AG09319 (cell line): ENCODE measurements at regions not wholly inside any gene's neighbourhood (a gene's known extent, or its start where the extent isn't known, plus 50 kb on each side); places are given as distances from the start of the nearest gene placed in this dataset.

ENCODE experiments used
- DNase-seq: peaks from one replicate; pipeline ENCODE4 v3.0.0-alpha.2; 2010; ENCODE audit warnings: low read depth; ENCODE audit errors: extremely low read depth
- CTCF ChIP-seq: IDR thresholded peaks from 2 replicates; pipeline ENCODE4 v1.5.1; 2011; ENCODE audit warnings: low read depth, mild to moderate bottlenecking, inconsistent platforms, low read length, moderate library complexity

DNA sequence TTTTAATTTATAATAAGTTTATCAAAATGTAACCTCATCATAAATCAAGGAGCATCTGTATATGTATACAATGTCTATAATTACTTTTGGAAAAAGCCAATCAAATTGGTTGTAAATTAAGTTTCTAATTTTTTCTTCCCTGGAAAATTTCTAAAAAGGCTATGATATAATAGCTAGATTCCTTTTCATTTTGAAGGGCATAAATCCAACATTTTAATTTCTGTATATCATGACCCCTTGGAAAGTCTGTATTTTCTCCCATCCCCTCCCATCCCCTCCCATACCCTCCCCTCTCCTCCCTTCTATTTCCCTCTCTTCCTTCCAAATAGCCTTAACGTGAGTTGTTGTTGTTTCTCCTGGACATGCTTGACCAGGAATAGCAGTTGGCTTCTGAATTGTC, 247.1 kb upstream of the FSTL5 start:
- TF ChIP-seq CTCF, result no peak
- DNase-seq, result no peak

- no peak for DNase-seq
- no peak for TF ChIP-seq CTCF
These were observed 245.2 kb upstream of the FSTL5 start for GRCh38 chr4:162409048-162409447.

DNA sequence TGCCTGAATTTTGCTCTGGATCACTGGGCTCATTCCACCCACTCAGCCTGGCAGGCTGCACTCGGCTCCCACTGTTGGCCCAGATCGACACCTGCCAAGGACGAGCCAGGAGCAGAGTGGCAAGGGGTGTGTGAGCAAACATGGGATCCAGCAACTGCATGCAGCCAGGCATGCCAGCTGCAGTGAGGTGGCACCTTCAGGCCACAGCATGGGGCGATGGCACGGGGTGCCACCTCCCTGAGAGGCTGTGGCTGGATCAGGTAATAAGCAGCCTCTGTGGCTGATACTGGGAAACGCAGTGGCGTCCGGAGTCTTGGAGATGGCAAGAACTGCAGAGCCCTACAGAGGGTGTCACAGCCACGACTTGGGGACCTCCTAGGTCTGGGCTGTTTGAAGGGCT, 244.5 kb upstream of the FSTL5 start:
- no peak for DNase-seq
- TF ChIP-seq CTCF, result no peak

DNA sequence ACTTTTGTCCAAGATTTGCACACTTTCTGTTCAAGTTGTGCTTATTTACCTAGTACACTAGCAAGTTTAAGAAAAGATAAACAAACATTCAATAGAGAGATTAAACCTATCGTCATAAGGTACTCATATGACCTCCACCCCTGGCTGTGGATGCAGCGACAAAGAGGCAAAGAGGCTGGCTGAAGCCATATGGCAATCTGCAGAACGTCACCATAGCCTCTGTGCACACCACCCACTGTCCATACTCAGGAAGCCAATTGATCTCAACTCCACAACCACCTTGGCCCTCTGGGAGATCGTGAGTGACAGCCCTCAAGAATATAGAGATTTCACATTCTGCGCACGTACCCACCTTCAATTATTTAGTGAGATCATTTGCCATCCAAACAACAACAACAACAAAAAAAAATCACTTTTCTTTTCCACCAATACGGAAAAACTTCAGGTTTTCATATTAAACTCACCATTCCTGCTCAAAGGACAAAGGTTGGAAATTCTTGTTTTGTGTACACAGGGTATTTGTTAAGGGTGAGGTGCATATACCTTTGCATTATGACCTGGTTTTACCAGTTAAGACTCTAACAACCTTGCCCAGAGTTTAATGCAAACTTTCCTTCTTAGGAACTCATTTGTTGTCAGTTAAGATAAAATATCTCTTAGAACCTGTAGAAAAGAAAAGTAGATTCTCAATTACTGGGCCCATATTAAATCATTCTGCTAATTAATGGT, 243.0 kb upstream of the FSTL5 start:
- DNase-seq, result no peak
- no peak for TF ChIP-seq CTCF

DNA sequence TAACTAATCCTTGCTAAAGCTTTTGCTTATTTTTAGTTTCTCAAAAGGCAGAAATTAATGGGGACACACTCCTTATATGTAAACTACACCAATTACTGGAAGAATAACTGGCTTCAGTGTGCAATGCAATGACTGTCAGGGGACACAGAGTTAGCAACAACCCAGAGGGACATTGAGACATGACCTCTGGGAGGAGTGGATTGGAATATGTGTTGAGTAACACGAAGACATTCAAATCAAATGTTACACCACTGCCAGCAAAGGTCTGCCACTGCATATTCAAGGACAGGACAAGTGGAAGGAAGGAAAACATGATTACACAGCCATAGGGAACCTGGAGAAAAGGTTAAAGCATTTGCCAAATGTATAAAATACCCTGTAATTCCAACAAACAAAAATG, 240.1 kb upstream of the FSTL5 start:
- TF ChIP-seq CTCF, result no peak
- DNase-seq, result no peak

DNA sequence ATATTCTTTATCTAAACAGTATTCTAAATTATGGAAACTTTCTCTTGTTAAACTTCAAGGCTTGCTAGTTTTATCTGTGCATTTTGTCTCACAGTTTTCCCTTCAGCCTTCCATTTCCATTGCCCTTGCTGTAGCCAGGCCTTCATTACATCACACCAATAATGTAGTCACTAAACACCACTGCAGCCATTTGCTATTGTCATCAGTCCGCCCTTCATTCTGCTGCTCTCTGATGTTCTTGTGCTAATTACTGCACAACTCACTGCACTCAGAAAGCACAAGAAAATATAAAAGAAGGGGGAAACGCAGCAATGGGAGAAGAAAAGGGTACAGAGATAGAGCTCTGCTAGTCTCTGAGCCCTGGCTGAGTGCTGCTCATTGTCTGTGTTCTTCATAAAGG, 239.6 kb upstream of the FSTL5 start:
- TF ChIP-seq CTCF, result no peak
- no peak for DNase-seq

DNA sequence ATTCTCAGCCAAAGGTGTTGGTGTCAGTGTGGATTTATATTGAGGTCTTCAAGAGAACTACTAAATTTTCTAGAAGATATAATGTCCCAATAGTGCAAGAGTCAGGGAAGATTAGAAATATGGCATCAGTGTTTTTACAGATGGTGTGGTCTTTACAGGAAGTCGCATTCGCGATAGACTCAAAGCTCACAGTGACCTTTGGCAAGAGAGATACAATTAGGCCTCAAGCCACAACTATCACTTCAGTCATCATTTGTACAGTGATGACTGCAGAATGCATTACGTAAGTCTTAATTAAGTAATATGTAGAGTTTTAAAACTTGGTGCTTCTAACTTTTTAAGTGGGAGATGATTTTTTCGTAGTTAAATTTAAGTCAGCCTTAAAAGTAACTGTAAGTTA, 237.2 kb upstream of the FSTL5 start:
- no peak for TF ChIP-seq CTCF
- no peak for DNase-seq
